ENCODE measurements at regions not wholly inside any gene's neighbourhood (a gene's known extent, or its start where the extent isn't known, plus 50 kb on each side); places are given as distances from the start of the nearest gene placed in this dataset.

DNA sequence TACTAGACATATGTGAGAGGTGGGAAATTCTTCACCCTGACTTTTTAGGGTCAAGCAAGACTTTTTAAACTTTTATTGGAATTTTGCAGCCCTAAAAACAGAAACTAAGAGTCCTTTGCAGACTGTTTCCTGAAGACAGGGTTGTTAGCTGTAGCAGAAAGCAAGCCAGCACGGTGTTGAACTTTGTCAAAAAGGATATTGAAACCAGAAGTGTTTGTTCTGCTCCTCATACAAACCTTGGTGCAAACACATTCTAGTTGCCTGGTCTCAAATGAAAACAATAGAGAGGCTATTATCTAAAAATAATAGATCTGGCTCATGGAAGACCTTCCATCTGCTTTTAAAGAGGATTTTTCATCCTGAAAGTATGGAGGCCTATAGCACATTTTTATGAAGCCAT, 65.8 kb upstream of the IGFBP5 start:
- Histone ChIP-seq H3K9me3 (0 out of 3 replicates have a peak, but pooled peaks cover 2% of the 10 kb centered on the region), H3K27ac (no peak overlapping the region), H3K4me2 (no peak overlapping the region), H3K4me1 (no peaks in the 10 kb centered on the region), H3K4me3 (no peak overlapping the region)
- FAIRE-seq: no peak
- no peak for ATAC-seq
- WGBS (ENCODE audit: missing lambda C conversion rate): 4% methylated on average over 1 of the region's 1 CpG
- ChIA-PET CTCF (no interaction called here), POLR2A (no interaction called here)
- no peak for DNase-seq (ENCODE audit: low read depth in 1 of 2, low spot score in 1 of 2)
- TF ChIP-seq MAZ (IDR thresholded peaks at IDR 0.05; ENCODE audit: borderline replicate concordance, low read depth, low read length) (no peak), RFX5 (IDR thresholded peaks at IDR 0.05) (no peak), MAFK (IDR thresholded peaks at IDR 0.05; ENCODE audit: partially characterized antibody) (no peak), TP53 (CRISPR knock-in tag; IDR thresholded peaks at IDR 0.05) (no peak), MYC (IDR thresholded peaks at IDR 0.05; ENCODE audit: borderline replicate concordance, low read length) (no peak), HDAC2 (IDR thresholded peaks at IDR 0.05) (no peak), ZC3H11A (IDR thresholded peaks at IDR 0.05) (no peak), HOXA7 (CRISPR knock-in tag; IDR thresholded peaks at IDR 0.05) (no peak), JUNB (IDR thresholded peaks at IDR 0.05) (no peak), PHF8 (IDR thresholded peaks at IDR 0.05; ENCODE audit: borderline replicate concordance, low read depth) (no peak), RARB (CRISPR knock-in tag; IDR thresholded peaks at IDR 0.05) (no peak), CBX2 (IDR thresholded peaks at IDR 0.05; ENCODE audit: borderline replicate concordance, low read depth) (no peak), RAD21 (conservative IDR thresholded peaks at IDR 0.05 in 1 of 2, IDR thresholded peaks at IDR 0.05 in 1 of 2) (no peak), HOXB13 (CRISPR knock-in tag; IDR thresholded peaks at IDR 0.05; ENCODE audit: low read depth) (no peak), CBX8 (IDR thresholded peaks at IDR 0.05) (no peak)
- TF ChIP-seq, protein P1, sequence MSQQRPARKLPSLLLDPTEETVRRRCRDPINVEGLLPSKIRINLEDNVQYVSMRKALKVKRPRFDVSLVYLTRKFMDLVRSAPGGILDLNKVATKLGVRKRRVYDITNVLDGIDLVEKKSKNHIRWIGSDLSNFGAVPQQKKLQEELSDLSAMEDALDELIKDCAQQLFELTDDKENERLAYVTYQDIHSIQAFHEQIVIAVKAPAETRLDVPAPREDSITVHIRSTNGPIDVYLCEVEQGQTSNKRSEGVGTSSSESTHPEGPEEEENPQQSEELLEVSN (IDR thresholded peaks at IDR 0.05; ENCODE audit: borderline replicate concordance, low read depth): no peak
- TF ChIP-seq, protein P2, sequence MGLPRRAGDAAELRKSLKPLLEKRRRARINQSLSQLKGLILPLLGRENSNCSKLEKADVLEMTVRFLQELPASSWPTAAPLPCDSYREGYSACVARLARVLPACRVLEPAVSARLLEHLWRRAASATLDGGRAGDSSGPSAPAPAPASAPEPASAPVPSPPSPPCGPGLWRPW (IDR thresholded peaks at IDR 0.05): no peak

DNA sequence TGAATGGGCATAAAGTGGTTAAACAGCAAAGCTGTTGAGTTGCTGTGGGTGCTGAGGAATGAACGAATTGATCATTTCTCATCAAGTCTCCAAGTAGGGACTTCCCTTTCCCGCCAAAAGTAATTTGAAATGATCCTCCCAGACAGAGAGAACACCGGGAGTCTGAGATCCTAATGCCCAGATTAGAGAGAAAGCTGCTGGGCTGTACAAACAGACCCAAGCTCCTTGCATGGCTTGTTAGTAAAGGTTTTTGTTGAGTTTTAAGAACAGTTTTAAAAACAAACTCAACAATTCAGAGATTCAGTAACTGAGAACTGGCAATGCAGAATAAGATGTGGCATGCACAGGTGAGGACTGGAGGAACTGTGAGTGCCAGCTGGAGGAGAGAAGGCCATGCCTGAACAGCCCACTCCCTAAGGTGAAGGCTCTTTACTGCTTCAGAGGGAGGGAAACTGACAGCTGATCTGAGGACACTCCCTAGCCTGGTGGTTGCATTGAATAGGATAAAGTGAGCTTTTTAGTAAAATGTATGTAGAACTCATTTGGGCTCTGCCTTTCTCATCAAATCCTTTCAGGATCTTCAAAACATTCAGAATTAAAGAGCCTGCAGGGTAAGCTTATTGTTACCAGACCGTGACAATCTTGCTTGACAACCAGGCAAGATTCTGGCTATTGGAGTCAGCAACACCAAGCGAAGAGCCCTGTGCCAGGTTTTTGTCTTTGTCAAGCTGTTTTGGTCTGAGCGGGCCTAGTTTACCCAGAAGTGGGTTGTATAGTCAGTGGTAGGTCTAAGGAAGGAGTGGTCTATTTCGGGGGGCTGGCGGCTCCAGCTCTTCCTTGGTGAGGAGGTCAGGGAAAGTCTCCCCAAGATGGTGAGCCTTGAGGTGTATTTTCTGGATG, 63.2 kb upstream of the IGFBP5 start:
- CTCF ChIA-PET: interaction anchor here (0.9 kb wide), 1 partner anchor 17 kb away, joined by 3 read pairs; no protein-coding TSS in a partner anchor
- FAIRE-seq: no peak
- WGBS (ENCODE audit: missing lambda C conversion rate): 36% methylated on average over 8 of the region's 8 CpGs

DNA sequence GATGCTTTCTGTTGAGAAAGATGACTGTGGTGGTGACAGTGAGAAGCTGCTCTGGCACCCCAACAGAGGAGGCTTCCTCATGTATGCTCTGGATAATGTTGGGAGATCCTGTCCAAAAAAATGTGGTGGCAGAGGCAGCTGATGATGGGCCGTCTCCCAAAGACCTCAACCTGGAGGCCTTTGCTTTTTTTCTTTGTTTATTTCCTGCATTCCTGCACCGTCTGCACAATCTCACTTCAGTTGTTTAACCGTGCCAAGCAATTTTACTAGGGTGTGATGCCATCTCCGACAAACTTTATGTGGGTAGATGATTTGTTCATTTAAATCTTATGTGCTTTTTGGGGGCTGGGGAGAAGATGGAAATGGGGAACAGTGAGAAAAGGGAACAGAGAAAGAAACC, 62.2 kb upstream of the IGFBP5 start:
- CTCF ChIA-PET: no interaction called here
- ATAC-seq: no peak

More for the DNA sequence above, 63.2 kb upstream of the IGFBP5 start:
- no peaks in the 10 kb centered on the region for H3K9me3 ChIP-seq
- ATAC-seq (no peak), DNase-seq (ENCODE audit: low read depth in 1 of 2, low spot score in 1 of 2) (no peak)
- H3K4me1 ChIP-seq: no peaks in the 10 kb centered on the region
- no peak overlapping the region for H3K4me2 ChIP-seq
- H3K4me3 ChIP-seq: no peak overlapping the region
- TF ChIP-seq RAD21 (conservative IDR thresholded peaks at IDR 0.05 in 1 of 2, IDR thresholded peaks at IDR 0.05 in 1 of 2) (no peak), JUN (IDR thresholded peaks at IDR 0.05) (no peak), NFE2L2 (conservative IDR thresholded peaks at IDR 0.05; ENCODE audit: low read length) (no peak), CEBPB (IDR thresholded peaks at IDR 0.05) (no peak), HDAC2 (IDR thresholded peaks at IDR 0.05) (no peak), EP300 (IDR thresholded peaks at IDR 0.05) (no peak), FOSL2 (IDR thresholded peaks at IDR 0.05) (no peak), FOSL2 (CRISPR knock-in tag; IDR thresholded peaks at IDR 0.05) (no peak), ZFP36 (IDR thresholded peaks at IDR 0.05; ENCODE audit: borderline replicate concordance, partially characterized antibody) (no peak), HOXB5 (CRISPR knock-in tag; IDR thresholded peaks at IDR 0.05) (no peak), SMC3 (IDR thresholded peaks at IDR 0.05) (no peak), GATA3 (IDR thresholded peaks at IDR 0.05; ENCODE audit: borderline replicate concordance) (no peak)
- TF ChIP-seq, protein P3, sequence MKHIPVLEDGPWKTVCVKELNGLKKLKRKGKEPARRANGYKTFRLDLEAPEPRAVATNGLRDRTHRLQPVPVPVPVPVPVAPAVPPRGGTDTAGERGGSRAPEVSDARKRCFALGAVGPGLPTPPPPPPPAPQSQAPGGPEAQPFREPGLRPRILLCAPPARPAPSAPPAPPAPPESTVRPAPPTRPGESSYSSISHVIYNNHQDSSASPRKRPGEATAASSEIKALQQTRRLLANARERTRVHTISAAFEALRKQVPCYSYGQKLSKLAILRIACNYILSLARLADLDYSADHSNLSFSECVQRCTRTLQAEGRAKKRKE (CRISPR knock-in tag; IDR thresholded peaks at IDR 0.05; ENCODE audit: low read depth): no peak
- H3K27ac ChIP-seq: no peak overlapping the region
- POLR2A ChIA-PET: no interaction called here

More for the DNA sequence above, 62.2 kb upstream of the IGFBP5 start:
- FAIRE-seq: no peak
- POLR2A ChIA-PET: no interaction called here
- Histone ChIP-seq H3K4me3 (no peak overlapping the region), H3K4me2 (no peak overlapping the region), H3K4me1 (no peaks in the 10 kb centered on the region), H3K9me3 (no peaks in the 10 kb centered on the region), H3K27ac (no peak overlapping the region)
- WGBS (ENCODE audit: missing lambda C conversion rate): 15% methylated on average over 4 of the region's 4 CpGs
- TF ChIP-seq CEBPB (IDR thresholded peaks at IDR 0.05): no peak
- TF ChIP-seq PHF8 (IDR thresholded peaks at IDR 0.05; ENCODE audit: borderline replicate concordance, low read depth): no peak
- no peak for TF ChIP-seq CBX8 (IDR thresholded peaks at IDR 0.05)
- no peak for TF ChIP-seq CHD4 (IDR thresholded peaks at IDR 0.05; ENCODE audit: borderline replicate concordance)
- no peak for TF ChIP-seq POLR2AphosphoS2 (conservative IDR thresholded peaks at IDR 0.05; ENCODE audit: low read length)
- no peak for TF ChIP-seq EHMT2 (IDR thresholded peaks at IDR 0.05; ENCODE audit: low read depth)
- no peak for TF ChIP-seq HOXA7 (CRISPR knock-in tag; IDR thresholded peaks at IDR 0.05)
- TF ChIP-seq TFCP2L1 (CRISPR knock-in tag; IDR thresholded peaks at IDR 0.05): no peak
- TF ChIP-seq JUN (IDR thresholded peaks at IDR 0.05): no peak
- TF ChIP-seq HOXB5 (CRISPR knock-in tag; IDR thresholded peaks at IDR 0.05): no peak
- DNase-seq (ENCODE audit: low read depth in 1 of 2, low spot score in 1 of 2): no peak
